Hepatic stellate cell (primary cell): ENCODE measurements at regions not wholly inside any gene's neighbourhood (a gene's known extent, or its start where the extent isn't known, plus 50 kb on each side); places are given as distances from the start of the nearest gene placed in this dataset.

Source experiments
- DNase-seq: peaks from one replicate; pipeline ENCODE4 v3.0.0; 2011; ENCODE audit warnings: low spot score

- no peak for DNase-seq
Measured at GRCh38 chr16:9302072-9302471, 210.6 kb downstream of the HAPSTR1 start.

GRCh38 chr16:9306753-9307152, 215.3 kb downstream of the HAPSTR1 start:
- DNase-seq = no peak

DNA sequence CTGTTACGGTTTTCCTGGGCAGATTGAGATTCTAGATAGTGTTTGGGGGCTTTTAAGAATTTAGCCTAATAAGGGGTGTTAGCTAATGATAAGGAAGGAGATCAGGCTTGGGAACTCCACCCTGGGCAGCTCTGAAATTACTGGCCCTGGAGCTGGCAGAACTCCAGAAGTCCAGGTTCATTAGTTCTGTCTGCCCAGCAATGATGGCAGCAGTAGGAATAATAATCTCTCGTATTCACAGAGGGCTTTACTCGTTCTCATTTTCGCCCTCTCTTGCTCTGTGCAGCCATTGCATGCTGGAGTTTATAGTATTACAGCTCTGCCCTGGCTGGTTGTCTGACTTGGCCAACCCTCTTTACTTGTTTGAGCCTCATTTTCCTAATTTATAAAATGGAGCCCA, 216.0 kb downstream of the HAPSTR1 start:
- no peak for DNase-seq

GRCh38 chr16:9308356-9308801, 216.9 kb downstream of the HAPSTR1 start:
- DNase-seq = no peak

DNA sequence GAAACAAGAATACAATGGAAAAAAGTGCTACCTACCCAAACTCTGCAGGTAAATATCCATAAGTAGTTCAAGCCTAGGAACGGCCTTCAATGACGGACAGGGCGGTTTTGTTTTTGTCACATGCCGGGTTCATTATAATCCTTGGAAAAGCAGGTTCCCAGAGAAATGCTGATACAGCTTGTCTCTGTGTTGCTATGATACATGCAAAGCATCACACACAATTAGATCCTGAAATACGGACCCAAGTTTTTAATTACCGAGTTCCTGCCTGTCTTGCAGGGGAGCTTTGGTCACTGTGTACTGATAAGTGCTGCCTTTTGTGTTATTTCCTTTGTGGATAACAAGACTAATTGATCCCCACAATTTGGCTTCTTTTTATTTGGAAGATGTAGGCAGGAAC, 217.4 kb downstream of the HAPSTR1 start:
- no peak for DNase-seq

- DNase-seq = no peak
Measured at GRCh38 chr16:9309844-9310243, 218.4 kb downstream of the HAPSTR1 start.

DNA sequence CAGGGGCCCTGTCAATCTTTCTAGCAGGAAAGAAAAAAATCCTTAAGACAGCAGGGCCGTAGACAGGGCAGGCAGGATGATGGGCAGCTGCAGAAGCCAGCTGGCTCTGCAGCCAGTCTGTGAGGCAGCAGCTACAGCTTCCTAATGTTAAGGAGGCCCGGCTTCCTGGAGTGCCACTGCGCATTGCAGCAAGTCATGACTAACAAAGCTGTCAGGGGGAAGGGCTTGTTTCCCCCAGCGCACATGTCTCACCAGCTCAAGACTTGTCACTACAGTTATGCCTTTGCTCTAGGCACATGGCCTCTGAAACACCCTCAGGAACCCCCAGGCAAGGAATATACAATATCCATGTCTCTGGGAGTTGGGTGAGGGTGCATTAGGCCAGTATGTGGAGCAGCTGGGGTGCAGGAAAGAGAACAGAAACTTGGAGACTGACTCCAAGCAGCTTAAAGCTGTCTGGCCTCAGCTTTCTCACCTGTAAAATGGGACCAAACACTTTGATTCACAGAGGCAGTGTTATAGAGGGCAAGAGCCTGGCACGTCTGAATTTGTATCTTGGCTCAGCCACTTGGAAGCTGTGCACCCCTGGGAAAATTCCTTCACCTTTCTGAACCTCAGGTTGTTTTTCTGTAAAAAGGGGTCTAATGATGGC, 220.0 kb downstream of the HAPSTR1 start:
- no peak for DNase-seq

- DNase-seq = no peak
Measured at GRCh38 chr16:9316008-9316407, 224.6 kb downstream of the HAPSTR1 start.

GRCh38 chr16:9316615-9317014, 225.2 kb downstream of the HAPSTR1 start:
- DNase-seq = no peak

- DNase-seq = no peak
Measured at GRCh38 chr16:9318764-9319163, 227.3 kb downstream of the HAPSTR1 start.

DNA sequence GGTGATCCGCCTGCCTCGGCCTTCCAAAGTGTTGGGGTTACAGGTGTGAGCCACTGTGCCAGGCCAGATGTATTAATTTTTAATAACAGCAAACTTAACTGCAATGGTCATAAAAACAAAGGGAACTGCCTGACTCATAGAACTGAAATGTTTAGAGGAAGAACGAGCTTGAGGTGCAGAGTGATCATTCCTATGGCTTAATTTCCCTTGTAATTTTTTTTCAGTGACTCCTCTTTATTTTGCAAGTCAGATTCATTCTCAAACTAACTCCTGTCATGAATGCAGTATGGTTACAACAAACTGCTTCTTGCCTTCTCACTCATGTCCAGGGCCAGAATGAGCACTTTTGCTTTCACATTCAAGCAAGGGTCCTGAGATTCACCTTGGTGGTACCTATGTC, 231.3 kb downstream of the HAPSTR1 start:
- no peak for DNase-seq

- no peak for DNase-seq
Measured at GRCh38 chr16:9323170-9323569, 231.7 kb downstream of the HAPSTR1 start.

DNA sequence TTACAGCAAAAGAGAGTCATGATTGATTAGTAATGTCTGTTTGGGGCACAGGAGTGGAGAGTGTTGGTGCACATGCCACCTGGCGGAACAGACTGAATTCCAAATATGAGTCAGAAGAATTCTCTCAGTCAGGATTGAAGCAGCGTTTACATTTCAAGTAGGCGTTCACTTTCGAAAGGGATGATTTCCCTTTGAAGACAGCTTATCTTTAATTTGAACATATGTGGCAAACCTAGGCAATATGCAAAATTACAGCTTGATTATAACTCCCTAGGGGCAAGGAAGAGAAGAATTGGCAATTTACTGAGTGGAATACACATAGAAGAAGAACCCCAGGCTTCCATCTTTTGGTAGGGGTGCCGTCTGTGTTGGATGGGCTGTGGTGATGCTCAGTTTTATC, 235.8 kb downstream of the HAPSTR1 start:
- DNase-seq = no peak

DNA sequence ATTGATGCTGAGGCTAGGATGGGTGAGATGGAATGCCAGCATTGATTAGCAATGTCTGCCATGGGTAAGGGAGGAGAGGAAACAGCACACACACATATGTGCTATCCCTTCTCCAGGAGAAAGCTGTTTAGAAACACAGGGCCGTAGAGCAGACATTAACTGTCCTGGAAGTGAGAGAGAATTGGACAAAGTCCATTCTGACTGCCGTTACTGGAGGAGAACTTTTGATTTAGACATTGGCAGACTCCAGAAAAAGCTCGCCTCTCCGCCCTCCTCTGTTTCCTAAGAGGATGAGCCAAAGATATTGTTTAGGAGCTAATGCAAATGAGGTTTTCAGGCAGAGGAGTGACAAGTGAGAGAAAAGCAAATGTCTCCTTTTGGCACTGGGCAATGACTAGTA, 237.0 kb downstream of the HAPSTR1 start:
- DNase-seq = no peak

DNA sequence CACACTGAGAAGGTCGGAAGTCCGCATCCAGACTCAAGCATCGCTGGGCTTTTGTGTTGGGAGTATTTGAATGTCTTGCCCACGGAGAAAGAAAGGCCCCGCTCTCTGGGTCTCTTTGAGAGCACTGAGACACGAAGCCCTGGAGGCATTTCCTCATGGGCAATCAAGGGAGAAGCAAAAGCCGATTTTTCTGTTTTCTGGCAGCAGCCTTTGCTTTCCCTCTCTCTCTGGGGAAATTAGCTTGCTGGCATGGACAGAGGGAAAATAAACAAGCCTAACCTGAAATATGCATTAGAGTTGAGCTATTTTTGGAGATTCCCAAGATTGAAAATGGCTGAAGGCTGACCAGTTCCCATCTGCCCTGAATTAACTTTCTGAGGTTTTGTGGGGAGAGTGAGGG, 238.7 kb downstream of the HAPSTR1 start:
- DNase-seq = no peak

GRCh38 chr16:9331503-9331902, 240.1 kb downstream of the HAPSTR1 start:
- no peak for DNase-seq

GRCh38 chr16:9332574-9333148, 241.2 kb downstream of the HAPSTR1 start:
- DNase-seq = no peak

DNA sequence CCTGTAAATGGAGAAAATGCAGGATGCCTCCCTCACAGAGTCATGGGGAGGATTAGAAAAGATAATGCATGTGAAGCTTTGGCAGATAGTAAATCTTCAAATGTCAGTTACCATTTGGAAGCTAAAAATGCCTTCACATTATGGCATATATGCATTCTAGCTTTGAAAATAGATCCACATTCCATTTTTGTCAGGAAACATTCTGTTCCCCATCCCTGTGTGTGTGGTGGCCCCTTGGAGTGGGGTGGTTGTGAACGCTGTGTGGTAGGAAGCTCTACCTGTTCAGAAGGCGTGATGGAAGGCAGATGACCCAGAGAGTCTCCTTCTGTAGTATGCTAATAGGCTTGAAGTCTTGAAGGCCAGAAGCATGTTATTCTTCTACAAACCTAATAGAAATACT, 242.0 kb downstream of the HAPSTR1 start:
- no peak for DNase-seq

GRCh38 chr16:9334103-9334502, 242.7 kb downstream of the HAPSTR1 start:
- no peak for DNase-seq

DNA sequence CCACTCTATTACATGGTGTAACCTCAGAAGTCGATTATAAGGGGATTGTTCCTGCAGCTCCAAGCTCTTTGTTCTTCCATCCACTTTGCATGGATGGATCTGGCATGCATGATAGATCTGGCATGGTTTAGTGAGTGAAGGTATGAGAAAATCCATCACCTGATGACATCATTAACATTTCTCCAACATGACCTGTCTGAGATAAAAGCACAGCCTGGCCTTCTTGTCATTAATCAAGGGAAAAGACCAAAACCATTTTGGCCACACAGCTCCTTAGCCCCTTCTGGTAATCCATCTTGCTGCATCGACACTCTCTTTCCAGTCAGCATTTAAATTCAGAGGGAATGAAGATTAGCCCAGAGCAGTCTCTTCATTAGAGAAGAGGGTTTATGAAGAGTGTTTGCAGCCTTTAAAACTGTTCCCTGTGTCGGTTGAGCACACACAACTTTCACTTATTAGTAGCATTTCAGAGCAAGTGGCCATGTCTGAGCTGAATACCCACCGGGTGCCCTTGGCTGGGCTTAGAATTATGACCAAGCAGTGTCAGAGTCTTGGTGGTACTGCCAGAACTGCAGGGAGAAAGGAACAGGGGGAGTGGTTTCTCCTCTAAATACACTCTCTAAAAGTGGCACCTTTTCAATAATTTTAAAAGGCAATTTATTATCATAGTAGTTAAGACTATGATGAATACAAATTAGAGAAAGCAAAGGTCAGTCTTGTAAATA, 246.0 kb downstream of the HAPSTR1 start:
- no peak for DNase-seq

DNA sequence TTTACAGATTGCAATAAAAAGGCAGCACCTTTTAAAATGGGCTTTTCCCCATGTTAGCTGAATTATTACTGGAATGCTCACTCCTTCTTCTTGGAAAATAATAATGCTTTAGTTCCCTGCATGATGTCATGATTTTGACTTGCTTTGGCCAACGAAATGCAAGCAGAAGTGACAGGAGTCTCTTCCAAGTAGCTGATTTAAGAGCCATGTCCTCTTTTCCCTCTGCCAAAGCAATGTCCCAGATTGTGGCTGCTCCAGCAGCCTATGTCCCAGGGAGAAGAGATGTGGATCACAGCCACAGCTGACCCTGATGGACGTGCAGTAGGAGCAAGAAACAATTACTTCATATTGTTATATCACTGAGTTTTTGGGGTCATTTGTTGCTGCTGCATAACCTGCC, 246.6 kb downstream of the HAPSTR1 start:
- DNase-seq = no peak

GRCh38 chr16:9338510-9338909, 247.1 kb downstream of the HAPSTR1 start:
- no peak for DNase-seq

GRCh38 chr16:9340526-9341256, 249.2 kb downstream of the HAPSTR1 start:
- DNase-seq = no peak
